GM21723 (cell line): ENCODE measurements at regions not wholly inside any gene's neighbourhood (a gene's known extent, or its start where the extent isn't known, plus 50 kb on each side); places are given as distances from the start of the nearest gene placed in this dataset.
A peak's percentile ranks its signal among the peaks of the same experiment; 100 is the strongest.

Source experiments
- ATAC-seq: cut with Tn5 transposase; IDR thresholded peaks from one replicate; pipeline ENCODE4 v1.9.1; 2021; ENCODE audit warnings: mild to moderate bottlenecking, moderate library complexity; ENCODE audit not compliant: unreplicated experiment

- ATAC-seq = no peak
These were observed 57.2 kb upstream of the NTF3 start for GRCh38 chr12:5374713-5375112.

DNA sequence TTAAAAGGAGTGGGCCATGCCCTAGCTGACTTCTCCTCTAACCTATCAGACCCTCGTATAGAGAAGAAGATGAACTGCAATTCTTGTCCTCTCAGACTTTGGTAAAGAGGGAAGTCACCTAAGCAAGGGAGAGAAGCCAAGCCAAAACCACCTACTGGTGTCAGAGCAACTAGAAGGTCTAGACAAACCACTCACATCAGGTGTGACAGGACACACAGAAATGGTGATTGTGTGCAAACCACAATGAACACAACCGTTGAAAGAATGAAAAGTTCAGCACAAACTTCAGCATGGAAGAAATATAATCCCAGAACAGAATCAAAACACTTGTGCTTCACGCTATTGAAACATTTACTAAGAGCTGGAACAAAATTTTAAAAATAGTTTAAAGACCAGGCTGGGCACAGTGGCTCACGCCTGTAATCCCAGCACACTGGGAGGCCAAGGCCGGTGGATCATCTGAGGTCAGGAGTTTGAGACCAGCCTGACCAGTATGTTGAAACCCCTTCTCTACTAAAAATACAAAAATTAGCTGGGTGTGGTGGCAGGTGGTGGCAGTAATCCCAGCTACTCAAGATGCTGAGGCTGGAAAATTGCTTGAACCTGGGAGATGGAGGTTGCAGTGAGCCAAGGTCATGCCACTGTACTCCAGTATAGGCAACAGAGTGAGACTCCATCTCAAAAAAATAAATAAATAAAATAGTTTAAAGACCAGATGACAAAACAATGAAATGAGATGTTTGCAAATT, 56.2 kb upstream of the NTF3 start:
- ATAC-seq = no peak

- no peak for ATAC-seq
These were observed 55.2 kb upstream of the NTF3 start for GRCh38 chr12:5376591-5377207.

DNA sequence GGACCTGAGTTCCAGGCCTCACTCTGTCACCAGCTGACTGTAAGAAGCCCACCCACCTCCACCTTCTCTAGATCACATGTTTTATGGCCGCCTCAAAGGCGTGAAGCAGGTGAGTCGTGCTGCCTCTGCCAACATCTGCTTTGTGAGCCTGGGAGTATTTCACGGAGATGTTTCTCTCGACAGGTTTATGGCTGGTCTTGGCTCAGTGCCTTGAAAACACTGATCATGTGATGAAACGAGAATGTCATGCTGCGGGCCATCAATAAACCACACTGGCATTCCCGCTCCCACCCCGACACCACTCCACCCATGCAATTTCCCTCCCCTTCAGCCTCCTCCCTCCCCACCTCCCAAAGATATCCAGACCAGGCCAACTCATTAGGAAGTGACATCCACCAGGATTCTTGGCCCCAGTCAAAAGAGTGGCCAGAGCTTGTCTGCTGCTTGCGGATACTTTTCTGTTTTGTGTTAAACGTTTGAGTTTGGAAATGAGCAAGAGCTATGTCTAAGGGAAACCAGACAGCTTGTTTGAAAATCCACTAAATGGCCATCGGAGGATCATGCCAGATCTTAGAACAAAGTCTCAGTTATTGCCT, 53.8 kb upstream of the NTF3 start:
- ATAC-seq = no peak

- peak; percentile 68 for ATAC-seq
These were observed 52.0 kb upstream of the NTF3 start for GRCh38 chr12:5379749-5380496.
